NB4 (cell line): ENCODE measurements at regions not wholly inside any gene's neighbourhood (a gene's known extent, or its start where the extent isn't known, plus 50 kb on each side); places are given as distances from the start of the nearest gene placed in this dataset.

ENCODE experiments used
- DNase-seq: peaks from one replicate; pipeline ENCODE4 v3.0.0; 2010; ENCODE audit warnings: low read depth
- H3K4me3 ChIP-seq: one replicate; pipeline ENCODE4 v1.5.1; 2011; ENCODE audit warnings: mild to moderate bottlenecking, low read depth, low read length, moderate library complexity
- CTCF ChIP-seq: IDR thresholded peaks from one replicate; pipeline ENCODE4 v1.5.1; 2012; ENCODE audit warnings: low read depth, low read length
- MAX ChIP-seq: IDR thresholded peaks from 2 replicates; pipeline ENCODE4 v1.6.1; 2011; ENCODE audit warnings: low read depth, low read length
- MYC ChIP-seq: IDR thresholded peaks from 2 replicates; pipeline ENCODE4 v1.6.1; 2011; ENCODE audit warnings: low read depth, low read length
- POLR2A ChIP-seq: IDR thresholded peaks from 2 replicates; pipeline ENCODE4 v1.6.1; 2011; ENCODE audit warnings: mild to moderate bottlenecking; ENCODE audit not compliant: insufficient read length; ENCODE audit errors: extremely low read depth

- TF ChIP-seq MAX: no peak
- TF ChIP-seq MYC: no peak
- no peak for TF ChIP-seq CTCF
- TF ChIP-seq POLR2A: no peak
- DNase-seq: no peak
- no peak overlapping the region for H3K4me3 ChIP-seq
Observed at GRCh38 chr2:238785528-238785860, 62.4 kb upstream of the TWIST2 start.

GRCh38 chr2:238786379-238786778 lies 61.5 kb upstream of the TWIST2 start:
- TF ChIP-seq CTCF: no peak
- TF ChIP-seq POLR2A: no peak
- no peak for TF ChIP-seq MYC
- no peak for TF ChIP-seq MAX
- no peak for DNase-seq
- H3K4me3 ChIP-seq: no peak overlapping the region

GRCh38 chr2:238786792-238787490 lies 60.9 kb upstream of the TWIST2 start:
- H3K4me3 ChIP-seq: no peak overlapping the region
- no peak for DNase-seq
- no peak for TF ChIP-seq MYC
- no peak for TF ChIP-seq POLR2A
- TF ChIP-seq CTCF: no peak
- no peak for TF ChIP-seq MAX

- no peak for TF ChIP-seq POLR2A
- no peak for DNase-seq
- no peak overlapping the region for H3K4me3 ChIP-seq
Observed at GRCh38 chr2:238787501-238787900, 60.4 kb upstream of the TWIST2 start.

- no peak overlapping the region for H3K4me3 ChIP-seq
Observed at GRCh38 chr2:238789317-238789806, 58.5 kb upstream of the TWIST2 start.

More at GRCh38 chr2:238789317-238789806, 58.5 kb upstream of the TWIST2 start:
- DNase-seq: no peak
- TF ChIP-seq POLR2A (no peak), MAX (no peak), MYC (no peak), CTCF (no peak)
